WTC11 (cell line): ENCODE measurements at regions not wholly inside any gene's neighbourhood (a gene's known extent, or its start where the extent isn't known, plus 50 kb on each side); places are given as distances from the start of the nearest gene placed in this dataset.

Experiments used
- AFF4 ChIP-seq: sonication (generic); formaldehyde crosslinking; IDR thresholded peaks from 2 replicates; pipeline ENCODE4 v1.8.1; 2023; ENCODE audit warnings: mild to moderate bottlenecking, missing genetic modification reagents, borderline replicate concordance
- ATF6 ChIP-seq: sonication (generic); formaldehyde crosslinking; IDR thresholded peaks from 2 replicates; pipeline ENCODE4 v1.8.1; 2023; ENCODE audit warnings: mild to moderate bottlenecking, missing genetic modification reagents
- CBFB ChIP-seq: sonication (generic); formaldehyde crosslinking; IDR thresholded peaks from 2 replicates; pipeline ENCODE4 v1.8.1; 2022; ENCODE audit warnings: mild to moderate bottlenecking, low read depth, missing genetic modification reagents
- CREM ChIP-seq: sonication (generic); formaldehyde crosslinking; IDR thresholded peaks from 2 replicates; pipeline ENCODE4 v1.8.1; 2022; ENCODE audit warnings: mild to moderate bottlenecking, missing genetic modification reagents, moderate library complexity
- CTCF ChIP-seq: fragments of 200-600 bp; IDR thresholded peaks from 2 replicates; pipeline ENCODE4 v1.8.0; 2022; ENCODE audit warnings: antibody characterized with exemption
- E2F1 ChIP-seq: sonication (generic); formaldehyde crosslinking; IDR thresholded peaks from 2 replicates; pipeline ENCODE4 v1.8.0; 2022; ENCODE audit warnings: mild to moderate bottlenecking, missing genetic modification reagents
- E2F4 ChIP-seq: sonication (generic); formaldehyde crosslinking; IDR thresholded peaks from 2 replicates; pipeline ENCODE4 v1.8.1; 2022; ENCODE audit warnings: low read depth, mild to moderate bottlenecking, moderate library complexity, missing genetic modification reagents, borderline replicate concordance
- JUN ChIP-seq: sonication (generic); formaldehyde crosslinking; IDR thresholded peaks from 2 replicates; pipeline ENCODE4 v1.8.0; 2023; ENCODE audit warnings: mild to moderate bottlenecking, missing genetic modification reagents
- MAX ChIP-seq: sonication (generic); formaldehyde crosslinking; IDR thresholded peaks from 2 replicates; pipeline ENCODE4 v1.8.0; 2022; ENCODE audit warnings: mild to moderate bottlenecking, missing genetic modification reagents
- MXD4 ChIP-seq: fragments of 250-450 bp; sonication (Bioruptor Pico); IDR thresholded peaks from 2 replicates; pipeline ENCODE4 v1.8.0; 2021; ENCODE audit warnings: mild to moderate bottlenecking, moderate library complexity, borderline replicate concordance
- MYBL2 ChIP-seq: sonication (generic); formaldehyde crosslinking; IDR thresholded peaks from 2 replicates; pipeline ENCODE4 v1.8.1; 2023; ENCODE audit warnings: mild to moderate bottlenecking, moderate library complexity, missing genetic modification reagents
- SP1 ChIP-seq: sonication (generic); formaldehyde crosslinking; conservative IDR thresholded peaks from 2 replicates; pipeline ENCODE4 v1.8.1; 2022; ENCODE audit warnings: missing genetic modification reagents
- ZNF232 ChIP-seq: sonication (generic); formaldehyde crosslinking; IDR thresholded peaks from 2 replicates; pipeline ENCODE4 v1.8.0; 2022; ENCODE audit warnings: mild to moderate bottlenecking, missing genetic modification reagents
- TF ChIP-seq, protein P1 (sequence below): sonication (generic); formaldehyde crosslinking; conservative IDR thresholded peaks from 2 replicates; pipeline ENCODE4 v1.8.1; 2022; ENCODE audit warnings: mild to moderate bottlenecking, missing genetic modification reagents

GRCh38 chr1:81582467-81582986, 218.2 kb upstream of the ADGRL2 start:
- TF ChIP-seq CTCF (no peak), CREM (CRISPR knock-in tag) (no peak), AFF4 (CRISPR knock-in tag) (no peak), E2F4 (CRISPR knock-in tag) (no peak), ZNF232 (CRISPR knock-in tag) (no peak), SP1 (CRISPR knock-in tag) (no peak), JUN (CRISPR knock-in tag) (no peak), MYBL2 (no peak), MAX (CRISPR knock-in tag) (no peak), E2F1 (CRISPR knock-in tag) (no peak), MXD4 (no peak), CBFB (no peak), ATF6 (CRISPR knock-in tag) (no peak)
- TF ChIP-seq, protein P1, sequence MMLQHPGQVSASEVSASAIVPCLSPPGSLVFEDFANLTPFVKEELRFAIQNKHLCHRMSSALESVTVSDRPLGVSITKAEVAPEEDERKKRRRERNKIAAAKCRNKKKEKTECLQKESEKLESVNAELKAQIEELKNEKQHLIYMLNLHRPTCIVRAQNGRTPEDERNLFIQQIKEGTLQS (CRISPR knock-in tag), result no peak
